Large intestine (tissue), 3 donors: ENCODE measurements at regions not wholly inside any gene's neighbourhood (a gene's known extent, or its start where the extent isn't known, plus 50 kb on each side); places are given as distances from the start of the nearest gene placed in this dataset.

Experiments used
- DNase-seq, 2 donors: peaks; one replicate each; pipeline versions ENCODE4 v3.0.0 to v3.0.0-alpha.2; 2013
- H3K27ac ChIP-seq: one replicate; pipeline ENCODE4 v1.5.1; 2013; ENCODE audit warnings: low read length
- H3K27me3 ChIP-seq: 2 replicates; pipeline ENCODE4 v1.6.1; 2013; ENCODE audit warnings: low read length; ENCODE audit not compliant: control insufficient read depth, insufficient read depth
- H3K36me3 ChIP-seq: 2 replicates; pipeline ENCODE4 v1.6.1; 2013; ENCODE audit warnings: low read length; ENCODE audit not compliant: control insufficient read depth, insufficient read depth
- H3K4me1 ChIP-seq: one replicate; pipeline ENCODE4 v1.6.1; 2013; ENCODE audit warnings: low read length; ENCODE audit not compliant: control insufficient read depth, insufficient read depth
- H3K4me3 ChIP-seq: one replicate; pipeline ENCODE4 v1.5.1; 2013; ENCODE audit warnings: low read length
- H3K9me3 ChIP-seq: one replicate; pipeline ENCODE4 v1.6.1; 2013; ENCODE audit warnings: mild to moderate bottlenecking, low read depth, low read length, moderate library complexity; ENCODE audit not compliant: control insufficient read depth
- WGBS: methylation state at CpG from one replicate; pipeline ENCODE4 v1.1.5; 2013; ENCODE audit warnings: low lambda C conversion rate; ENCODE audit not compliant: insufficient coverage; 5-methylcytosine and 5-hydroxymethylcytosine counted together

- WGBS = no CpG with 5 or more reads among the region's 1 CpG
- peaks cover 30% of the 10 kb centered on the region for H3K4me1 ChIP-seq
- no peak overlapping the region for H3K4me3 ChIP-seq
- peaks cover 17% of the 10 kb centered on the region for H3K27me3 ChIP-seq
- no peaks in the 10 kb centered on the region for H3K36me3 ChIP-seq
- H3K27ac ChIP-seq = peak overlapping the region; percentile 70
- no peaks in the 10 kb centered on the region for H3K9me3 ChIP-seq
- DNase-seq = peak in 1 of 2 donors; percentile 46
Measured at GRCh38 chr14:101463566-101464171, 97.6 kb upstream of the DIO3 start.

GRCh38 chr14:101464310-101464983 is 96.8 kb upstream of the DIO3 start:
- Histone ChIP-seq H3K27ac (no peak overlapping the region), H3K36me3 (no peaks in the 10 kb centered on the region), H3K9me3 (no peaks in the 10 kb centered on the region), H3K4me1 (peaks cover 30% of the 10 kb centered on the region), H3K4me3 (no peak overlapping the region), H3K27me3 (peaks cover 10% of the 10 kb centered on the region)
- WGBS = no CpG with 5 or more reads among the region's 17 CpGs
- no peak for DNase-seq

- no CpG with 5 or more reads among the region's 14 CpGs for WGBS
- Histone ChIP-seq H3K4me3 (no peak overlapping the region), H3K9me3 (no peaks in the 10 kb centered on the region), H3K36me3 (no peaks in the 10 kb centered on the region), H3K27me3 (peaks cover 5% of the 10 kb centered on the region), H3K4me1 (peaks cover 29% of the 10 kb centered on the region), H3K27ac (no peak overlapping the region)
- DNase-seq = no peak
Measured at GRCh38 chr14:101464984-101465794, 96.1 kb upstream of the DIO3 start.

- Histone ChIP-seq H3K4me3 (no peak overlapping the region), H3K4me1 (peaks cover 22% of the 10 kb centered on the region), H3K36me3 (no peaks in the 10 kb centered on the region), H3K9me3 (no peaks in the 10 kb centered on the region), H3K27me3 (no peaks in the 10 kb centered on the region), H3K27ac (no peak overlapping the region)
- no peak for DNase-seq
- no CpG with 5 or more reads among the region's 9 CpGs for WGBS
Measured at GRCh38 chr14:101465795-101466448, 95.4 kb upstream of the DIO3 start.

GRCh38 chr14:101466456-101467180 is 94.7 kb upstream of the DIO3 start:
- DNase-seq = no peak
- Histone ChIP-seq H3K4me1 (peaks cover 27% of the 10 kb centered on the region), H3K27me3 (no peaks in the 10 kb centered on the region), H3K9me3 (no peaks in the 10 kb centered on the region), H3K27ac (no peak overlapping the region), H3K4me3 (no peak overlapping the region), H3K36me3 (no peaks in the 10 kb centered on the region)
- no CpG with 5 or more reads among the region's 17 CpGs for WGBS

GRCh38 chr14:101467181-101467926 is 93.9 kb upstream of the DIO3 start:
- Histone ChIP-seq H3K4me3 (no peak overlapping the region), H3K27ac (no peak overlapping the region), H3K9me3 (no peaks in the 10 kb centered on the region), H3K4me1 (peaks cover 27% of the 10 kb centered on the region), H3K36me3 (no peaks in the 10 kb centered on the region), H3K27me3 (no peaks in the 10 kb centered on the region)
- DNase-seq = no peak
- WGBS = 90% methylated on average over 2 of the region's 13 CpGs

- no peak for DNase-seq
- H3K27ac ChIP-seq = no peak overlapping the region
- no peak overlapping the region for H3K4me3 ChIP-seq
- H3K36me3 ChIP-seq = no peaks in the 10 kb centered on the region
- no CpG with 5 or more reads among the region's 25 CpGs for WGBS
- H3K4me1 ChIP-seq = peaks cover 18% of the 10 kb centered on the region
- H3K27me3 ChIP-seq = no peaks in the 10 kb centered on the region
- H3K9me3 ChIP-seq = no peaks in the 10 kb centered on the region
Measured at GRCh38 chr14:101469382-101470247, 91.7 kb upstream of the DIO3 start.

- H3K27me3 ChIP-seq = no peaks in the 10 kb centered on the region
- DNase-seq = no peak
- H3K27ac ChIP-seq = no peak overlapping the region
- no CpG with 5 or more reads among the region's 12 CpGs for WGBS
- no peak overlapping the region for H3K4me3 ChIP-seq
- peaks cover 24% of the 10 kb centered on the region for H3K4me1 ChIP-seq
- H3K9me3 ChIP-seq = no peaks in the 10 kb centered on the region
- H3K36me3 ChIP-seq = no peaks in the 10 kb centered on the region
Measured at GRCh38 chr14:101470266-101470665, 91.0 kb upstream of the DIO3 start.
